ELF-1 (cell line): ENCODE measurements at regions not wholly inside any gene's neighbourhood (a gene's known extent, or its start where the extent isn't known, plus 50 kb on each side); places are given as distances from the start of the nearest gene placed in this dataset.
A peak's percentile ranks its signal among the peaks of the same experiment; 100 is the strongest.
"Not testable (repeated sequence)": the region's sequence is repeated elsewhere in the genome, so short reads cannot be mapped to it uniquely, and the experiment has no call there.

Experiments
- DNase-seq: peaks from one replicate; pipeline ENCODE4 v3.0.0-alpha.2; 2016; ENCODE audit warnings: low read depth, low spot score

DNA sequence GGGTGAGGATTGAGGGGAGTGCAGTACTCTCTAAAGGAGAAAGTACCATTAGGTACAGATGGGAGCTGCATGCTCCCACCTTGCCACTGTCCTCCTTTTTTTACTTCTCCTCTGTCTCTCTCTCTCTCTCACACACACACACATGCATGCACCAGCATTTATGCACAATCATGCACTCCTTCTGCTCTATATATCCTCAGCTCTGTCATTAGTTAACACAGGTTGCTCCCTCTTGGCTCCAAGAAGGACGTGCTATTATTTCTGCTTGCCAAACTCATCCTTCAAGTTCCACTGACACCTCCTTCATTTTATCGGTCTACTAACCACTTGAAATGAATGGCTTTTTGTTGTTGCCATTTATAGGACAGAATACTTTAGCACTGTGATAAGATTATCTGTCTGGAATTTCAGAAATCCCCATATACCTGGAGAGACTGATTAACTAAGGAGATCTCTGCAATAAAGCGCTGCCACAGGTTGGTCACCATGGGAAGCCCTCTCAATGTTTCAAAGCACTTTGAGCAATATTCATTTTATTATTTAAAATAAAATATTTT lies 178.5 kb upstream of the TRIB2 start:
- DNase-seq, result no peak

- no peak for DNase-seq
Measured at GRCh38 chr2:12539336-12539735, 177.4 kb upstream of the TRIB2 start.

DNA sequence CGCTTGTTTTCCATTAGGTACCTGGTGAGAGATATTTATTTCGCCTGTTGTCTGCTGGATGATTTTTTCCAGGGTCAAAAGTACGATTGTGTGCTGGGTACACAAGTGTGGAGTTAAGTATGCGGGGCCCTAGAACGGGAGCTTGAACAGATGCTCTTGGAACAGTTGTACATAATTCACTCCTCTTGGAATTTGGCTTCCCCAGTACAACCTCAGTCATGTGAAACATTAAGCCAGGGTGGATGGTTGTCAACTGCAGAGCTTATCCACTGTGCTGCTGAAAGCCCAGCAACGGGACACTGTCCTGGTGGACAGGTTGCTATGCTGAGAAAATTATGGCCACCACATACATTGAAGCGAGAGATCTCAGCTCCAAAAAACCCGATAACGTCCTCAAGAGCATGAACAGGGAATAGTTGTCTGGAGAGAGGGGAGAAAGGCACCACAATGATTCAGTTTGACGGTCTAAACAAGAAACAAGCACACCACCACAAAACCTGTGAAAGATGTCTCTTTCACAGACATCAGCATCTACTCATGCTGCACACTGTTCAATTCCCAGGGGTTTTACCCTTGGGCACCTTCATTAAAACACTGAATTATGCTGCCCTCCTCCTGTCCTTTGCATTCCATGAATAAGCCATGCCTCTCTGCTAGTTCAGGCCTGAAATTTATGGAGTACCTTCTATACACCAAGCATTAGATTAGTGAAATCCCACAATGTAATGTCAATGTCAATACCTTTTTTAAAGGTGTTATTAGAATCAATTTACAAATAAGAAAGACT lies 176.8 kb upstream of the TRIB2 start:
- no peak for DNase-seq

- DNase-seq, result no peak
Measured at GRCh38 chr2:12543076-12543977, 173.4 kb upstream of the TRIB2 start.

DNA sequence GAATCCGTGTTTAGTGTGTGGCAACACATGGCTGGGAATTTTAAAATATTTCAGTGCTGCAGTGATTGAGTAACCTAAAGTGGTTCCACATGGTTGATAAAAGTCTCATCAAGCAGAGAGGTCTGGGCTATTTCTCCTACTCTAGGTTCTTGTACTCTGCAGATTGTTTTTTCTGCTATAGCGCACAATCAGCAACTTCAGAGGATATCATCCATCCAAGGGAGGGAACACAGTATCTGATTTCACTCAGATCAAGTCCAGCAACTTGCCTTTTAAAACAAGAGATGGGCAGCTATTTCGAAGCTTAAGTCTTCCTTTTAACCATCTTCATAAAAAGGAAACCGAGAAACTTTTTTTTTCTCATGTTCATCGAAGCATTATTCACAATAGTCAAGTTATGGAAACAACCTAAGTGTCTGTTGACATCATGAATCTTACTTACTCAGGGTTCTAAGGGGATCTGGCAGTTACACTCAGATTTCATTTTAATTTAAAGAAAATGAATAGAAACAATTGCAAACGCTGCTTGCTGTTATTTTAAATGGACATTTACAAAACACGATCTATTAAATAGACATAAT lies 172.7 kb upstream of the TRIB2 start:
- DNase-seq, result no peak

DNA sequence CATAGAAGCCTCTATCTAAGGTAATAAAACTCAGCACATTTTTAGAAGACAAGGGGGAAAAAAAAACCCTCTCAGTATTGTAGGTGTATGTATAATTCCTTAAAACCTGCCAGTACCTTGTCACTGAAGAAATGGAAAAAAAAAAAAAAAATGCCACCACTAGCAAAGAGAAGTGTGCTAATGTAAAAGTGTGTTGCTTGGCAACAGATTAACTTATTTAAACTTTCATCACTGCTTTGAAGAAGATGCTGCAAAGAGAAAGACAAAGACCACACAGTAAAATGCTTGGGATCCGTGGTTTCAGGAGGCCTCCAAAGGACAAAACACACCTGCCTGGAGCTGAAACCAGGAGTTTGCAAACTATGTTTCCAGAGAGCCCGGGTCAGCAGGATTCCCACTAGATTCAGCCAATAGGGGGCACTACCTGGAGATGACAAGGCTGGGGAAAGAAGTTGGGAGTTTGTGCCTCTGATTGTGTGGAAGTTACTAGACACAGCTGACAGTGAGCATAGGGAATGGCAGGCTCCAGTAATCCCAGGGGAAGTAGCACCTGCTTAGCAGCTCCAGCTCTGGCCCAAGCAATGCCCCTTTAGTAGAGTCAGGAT lies 169.1 kb upstream of the TRIB2 start:
- DNase-seq, result peak; percentile 14

DNA sequence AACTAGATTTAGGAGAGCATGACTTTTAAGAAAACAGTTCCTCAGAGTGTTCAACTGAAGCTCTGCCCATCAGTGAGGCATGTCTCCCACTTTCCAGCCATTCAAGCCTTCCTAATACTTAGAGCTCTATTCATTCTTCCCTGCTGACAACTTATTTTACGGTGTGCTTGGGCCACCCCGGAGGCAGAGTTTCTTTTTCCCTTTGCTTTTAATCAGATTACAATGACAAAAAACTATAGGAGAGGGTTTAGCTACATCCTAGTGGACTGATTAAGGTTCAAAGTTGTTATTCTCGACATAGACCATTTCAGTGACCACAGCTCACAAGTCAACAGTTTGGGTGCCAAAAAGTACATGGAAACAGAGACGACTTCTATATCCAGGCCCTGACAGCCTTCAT lies 167.8 kb upstream of the TRIB2 start:
- DNase-seq, result no peak

- no peak for DNase-seq
Measured at GRCh38 chr2:12549641-12550040, 167.1 kb upstream of the TRIB2 start.

DNA sequence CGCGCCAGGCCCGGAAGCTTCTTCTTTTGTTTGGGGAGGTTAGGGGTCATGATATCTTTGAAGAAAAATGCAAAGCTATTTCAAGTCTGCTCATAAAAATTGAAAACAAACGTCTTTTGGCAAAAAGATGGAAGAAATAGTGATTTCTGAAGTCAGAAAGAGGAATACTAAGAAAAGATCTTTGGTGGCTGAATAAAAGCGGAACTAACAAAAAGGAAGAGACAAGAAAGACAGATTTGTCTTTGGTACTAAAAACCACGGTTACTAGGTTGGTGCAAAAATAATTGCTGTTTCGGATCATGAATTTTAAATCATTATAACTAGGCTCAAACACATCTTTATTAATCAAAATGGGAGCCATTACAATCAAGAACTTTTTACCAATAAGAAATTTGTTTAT lies 164.6 kb upstream of the TRIB2 start:
- no peak for DNase-seq

DNA sequence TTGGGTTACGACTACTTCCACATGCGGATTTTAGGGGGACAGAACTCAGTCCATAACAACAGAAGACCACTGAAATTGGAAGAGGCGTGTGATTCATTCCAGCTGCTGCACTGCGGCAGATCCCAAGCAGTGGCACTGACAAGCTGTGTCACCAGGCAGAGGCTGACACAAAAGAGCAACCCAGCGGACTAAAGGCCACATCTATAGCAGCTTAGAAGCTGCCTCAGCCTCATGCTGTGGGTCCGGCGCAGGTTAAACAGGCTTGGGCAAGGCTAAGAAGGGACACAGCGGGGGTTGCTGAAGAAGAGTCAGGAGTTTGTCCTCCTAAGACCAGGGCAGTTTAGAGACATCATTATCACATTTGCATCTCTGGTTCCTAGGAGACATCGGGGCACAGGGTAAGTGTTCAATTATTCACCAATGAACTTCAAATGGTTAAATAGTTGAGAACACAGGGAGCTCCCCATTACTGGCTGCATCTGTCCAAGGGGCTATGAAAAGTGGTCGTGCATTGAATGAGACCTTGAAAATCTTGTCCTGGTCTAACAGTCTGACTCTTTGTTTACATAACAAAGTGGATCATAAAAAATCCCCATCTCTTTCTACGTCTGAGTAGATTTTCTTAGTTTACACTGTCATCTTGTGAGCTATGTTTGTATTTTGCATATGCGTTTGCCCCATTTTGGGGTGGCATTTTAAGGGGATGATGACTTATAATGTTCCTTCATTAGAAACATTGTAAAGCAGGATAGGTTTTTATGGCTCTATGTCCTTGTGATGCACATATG lies 162.3 kb upstream of the TRIB2 start:
- DNase-seq, result peak; percentile 18

DNA sequence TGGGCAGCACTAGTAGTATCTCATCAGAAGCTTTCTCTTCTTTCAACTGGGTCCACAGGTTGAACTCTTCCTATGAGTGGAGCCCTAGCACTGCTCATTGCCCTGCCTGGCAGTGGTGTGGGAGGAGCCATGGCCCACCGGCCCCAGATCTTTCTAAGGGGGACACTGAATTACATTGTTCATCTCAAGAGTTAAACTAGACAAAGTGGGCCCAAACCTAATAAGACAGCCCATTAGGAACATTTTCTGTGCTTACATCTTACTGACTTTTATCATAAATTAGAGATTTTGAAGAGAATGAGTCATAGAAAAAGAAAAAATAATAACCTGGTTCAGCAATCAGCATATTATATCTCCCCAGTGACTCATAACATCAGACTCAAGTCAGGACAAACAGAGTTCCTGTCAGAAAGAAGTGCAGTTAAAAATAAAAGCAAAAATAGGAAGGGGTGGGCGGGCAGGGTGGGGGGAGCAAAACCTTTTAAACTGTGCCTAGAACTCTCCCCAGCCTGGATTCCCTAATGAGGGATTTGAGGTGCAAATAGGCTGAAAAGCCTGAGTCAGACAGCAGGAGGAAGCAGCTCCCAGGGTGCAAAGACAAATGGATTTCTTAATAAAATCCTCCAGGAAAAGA lies 161.6 kb upstream of the TRIB2 start:
- no peak for DNase-seq

DNA sequence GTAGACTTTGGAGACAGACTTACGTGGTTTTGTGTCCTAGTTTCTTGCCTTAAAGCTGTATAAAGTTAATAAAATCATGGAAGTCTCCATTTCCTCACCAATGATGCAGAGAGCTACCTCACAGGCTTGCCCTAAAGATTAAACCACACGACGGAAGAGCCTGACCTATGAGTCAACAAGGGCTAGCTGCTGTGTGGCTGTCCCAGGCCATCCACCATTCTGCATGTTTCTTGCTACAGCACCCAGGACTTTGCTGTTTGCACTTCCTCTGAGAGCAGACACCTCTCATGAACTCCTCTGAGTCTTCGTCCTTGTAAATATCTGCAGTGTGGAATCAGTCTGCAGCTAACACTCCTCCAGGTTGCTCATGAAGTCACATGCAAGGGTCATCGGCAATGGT lies 160.0 kb upstream of the TRIB2 start:
- DNase-seq, result no peak

DNA sequence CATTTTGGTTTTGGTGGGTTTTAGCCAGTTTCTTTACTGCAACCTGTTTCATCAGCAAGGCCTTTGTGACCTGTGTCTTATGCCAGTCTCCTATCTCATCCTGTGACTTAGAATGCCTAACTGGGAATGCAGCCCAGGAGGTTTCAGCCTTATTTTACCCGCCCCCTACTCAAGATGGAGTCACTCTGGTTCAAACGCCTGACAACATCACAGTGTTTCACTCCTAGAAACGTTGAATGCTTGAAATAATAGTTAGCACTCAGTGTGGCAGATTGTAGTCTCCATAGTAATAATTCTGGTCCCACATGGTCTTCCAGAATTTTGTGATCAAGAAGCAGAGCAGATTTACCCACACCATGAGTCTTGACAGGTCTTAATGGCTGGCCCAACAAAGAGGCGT lies 159.0 kb upstream of the TRIB2 start:
- no peak for DNase-seq

GRCh38 chr2:12558519-12558918 lies 158.2 kb upstream of the TRIB2 start:
- DNase-seq, result no peak

GRCh38 chr2:12560618-12561017 lies 156.1 kb upstream of the TRIB2 start:
- no peak for DNase-seq

DNA sequence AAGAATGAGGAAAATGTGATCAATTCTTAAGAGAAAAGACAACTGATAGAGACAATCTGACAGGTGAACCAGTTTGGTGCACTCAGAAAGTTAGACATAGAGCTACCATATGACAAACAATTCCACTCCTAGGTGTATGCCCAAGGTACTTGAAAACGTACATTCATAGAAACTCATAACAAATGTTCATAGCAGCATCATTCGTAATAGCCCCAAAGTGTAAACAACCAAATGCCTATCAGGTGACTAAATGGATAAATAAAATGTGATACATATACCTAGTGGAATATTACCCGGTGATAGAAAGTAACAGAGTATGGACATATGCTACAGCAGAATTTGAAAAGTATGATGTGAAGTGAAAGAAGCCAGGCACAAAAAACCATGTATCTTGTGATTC lies 149.3 kb upstream of the TRIB2 start:
- no peak for DNase-seq

GRCh38 chr2:12569510-12569909 lies 147.2 kb upstream of the TRIB2 start:
- not testable (repeated sequence) for DNase-seq

DNA sequence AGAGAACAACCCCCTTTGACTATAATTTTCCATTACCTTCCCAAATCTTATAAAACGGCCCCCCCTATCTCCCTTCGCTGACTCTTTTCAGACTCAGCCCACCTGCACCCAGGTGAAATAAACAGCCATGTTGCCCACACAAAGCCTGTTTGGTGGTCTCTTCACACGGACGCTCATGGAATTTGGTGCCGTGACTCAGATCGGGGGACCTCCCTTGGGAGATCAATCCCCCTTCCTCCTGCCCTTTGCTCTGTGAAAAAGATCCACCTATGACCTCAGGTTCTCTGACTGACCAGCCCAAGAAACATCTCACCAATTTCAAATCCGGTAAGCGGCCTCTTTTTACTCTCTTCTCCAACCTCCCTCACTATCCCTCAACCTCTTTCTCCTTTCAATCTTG lies 146.8 kb upstream of the TRIB2 start:
- not testable (repeated sequence) for DNase-seq

- DNase-seq, result no peak
Measured at GRCh38 chr2:12577091-12577490, 139.6 kb upstream of the TRIB2 start.

GRCh38 chr2:12577567-12578253 lies 139.0 kb upstream of the TRIB2 start:
- no peak for DNase-seq
